ENCODE measurements at regions not wholly inside any gene's neighbourhood (a gene's known extent, or its start where the extent isn't known, plus 50 kb on each side); places are given as distances from the start of the nearest gene placed in this dataset.

- in situ Hi-C loops (cut with MboI; ENCODE audit: low sequenced_read_pairs, unreplicated experiment), result no loop called here
- no peak for TF ChIP-seq CTCF (IDR thresholded peaks at IDR 0.05; ENCODE audit: borderline replicate concordance, control extremely low read depth, extremely low read depth, insufficient read depth, missing control alignments)
- DNase-seq (ENCODE audit: low spot score), result no peak
Measured at GRCh38 chr12:87368259-87368658, 660.9 kb downstream of the C12orf50 start.

GRCh38 chr12:87365423-87365822, 663.8 kb downstream of the C12orf50 start:
- in situ Hi-C loops (cut with MboI; ENCODE audit: low sequenced_read_pairs, unreplicated experiment), result no loop called here
- no peak for TF ChIP-seq CTCF (IDR thresholded peaks at IDR 0.05; ENCODE audit: borderline replicate concordance, control extremely low read depth, extremely low read depth, insufficient read depth, missing control alignments)
- DNase-seq (ENCODE audit: low spot score), result no peak

GRCh38 chr12:87363497-87364084, 665.6 kb downstream of the C12orf50 start:
- TF ChIP-seq CTCF (IDR thresholded peaks at IDR 0.05; ENCODE audit: borderline replicate concordance, control extremely low read depth, extremely low read depth, insufficient read depth, missing control alignments), result no peak
- in situ Hi-C loops (cut with MboI; ENCODE audit: low sequenced_read_pairs, unreplicated experiment), result no loop called here
- DNase-seq (ENCODE audit: low spot score), result no peak

- no peak for DNase-seq (ENCODE audit: low spot score)
- in situ Hi-C loops (cut with MboI; ENCODE audit: low sequenced_read_pairs, unreplicated experiment), result no loop called here
- no peak for TF ChIP-seq CTCF (IDR thresholded peaks at IDR 0.05; ENCODE audit: borderline replicate concordance, control extremely low read depth, extremely low read depth, insufficient read depth, missing control alignments)
Measured at GRCh38 chr12:87349681-87350080, 679.5 kb downstream of the C12orf50 start.

- no peak for TF ChIP-seq CTCF (IDR thresholded peaks at IDR 0.05; ENCODE audit: borderline replicate concordance, control extremely low read depth, extremely low read depth, insufficient read depth, missing control alignments)
- no peak for DNase-seq (ENCODE audit: low spot score)
- in situ Hi-C loops (cut with MboI; ENCODE audit: low sequenced_read_pairs, unreplicated experiment), result no loop called here
Measured at GRCh38 chr12:87348071-87348470, 681.1 kb downstream of the C12orf50 start.

- DNase-seq (ENCODE audit: low spot score), result no peak
- in situ Hi-C loops (cut with MboI; ENCODE audit: low sequenced_read_pairs, unreplicated experiment), result no loop called here
- no peak for TF ChIP-seq CTCF (IDR thresholded peaks at IDR 0.05; ENCODE audit: borderline replicate concordance, control extremely low read depth, extremely low read depth, insufficient read depth, missing control alignments)
Measured at GRCh38 chr12:87344699-87345098, 684.5 kb downstream of the C12orf50 start.

Data from GM13976 (cell line).